GM19043 (cell line): ENCODE measurements at regions not wholly inside any gene's neighbourhood (a gene's known extent, or its start where the extent isn't known, plus 50 kb on each side); places are given as distances from the start of the nearest gene placed in this dataset.
A peak's percentile ranks its signal among the peaks of the same experiment; 100 is the strongest.
"Not testable (repeated sequence)": the region's sequence is repeated elsewhere in the genome, so short reads cannot be mapped to it uniquely, and the experiment has no call there.

Experiments used
- ATAC-seq: cut with Tn5 transposase; IDR thresholded peaks from one replicate; pipeline ENCODE4 v1.9.1; 2021; ENCODE audit warnings: low read depth; ENCODE audit not compliant: unreplicated experiment

- ATAC-seq, result no peak
These were observed 150.1 kb downstream of the CRLF2 start for GRCh38 chrX:1062351-1062750.

GRCh38 chrX:1060562-1060960, 151.9 kb downstream of the CRLF2 start:
- no peak for ATAC-seq

- no peak for ATAC-seq
These were observed 152.6 kb downstream of the CRLF2 start for GRCh38 chrX:1059576-1060561.

- not testable (repeated sequence) for ATAC-seq
These were observed 158.8 kb downstream of the CRLF2 start for GRCh38 chrX:1053600-1053999.

- no peak for ATAC-seq
These were observed 159.4 kb downstream of the CRLF2 start for GRCh38 chrX:1053072-1053471.

GRCh38 chrX:1052021-1052420, 160.4 kb downstream of the CRLF2 start:
- ATAC-seq, result no peak

GRCh38 chrX:1051421-1051820, 161.0 kb downstream of the CRLF2 start:
- ATAC-seq, result no peak

- no peak for ATAC-seq
These were observed 166.7 kb downstream of the CRLF2 start for GRCh38 chrX:1045680-1046314.

- no peak for ATAC-seq
These were observed 171.4 kb downstream of the CRLF2 start for GRCh38 chrX:1041091-1041490.

- ATAC-seq, result not testable (repeated sequence)
These were observed 176.5 kb downstream of the CRLF2 start for GRCh38 chrX:1035931-1036330.

- no peak for ATAC-seq
These were observed 177.2 kb downstream of the CRLF2 start for GRCh38 chrX:1035206-1035605.

- ATAC-seq, result no peak
These were observed 177.7 kb downstream of the CRLF2 start for GRCh38 chrX:1034717-1035116.

GRCh38 chrX:1031521-1032430, 180.7 kb downstream of the CRLF2 start:
- ATAC-seq, result no peak

- ATAC-seq, result no peak
These were observed 183.0 kb downstream of the CRLF2 start for GRCh38 chrX:1029494-1029893.

GRCh38 chrX:1027680-1028079, 184.8 kb downstream of the CRLF2 start:
- no peak for ATAC-seq

- ATAC-seq, result peak; percentile 35
These were observed 185.3 kb downstream of the CRLF2 start for GRCh38 chrX:1027133-1027532.

- ATAC-seq, result peak; percentile 57
These were observed 186.0 kb downstream of the CRLF2 start for GRCh38 chrX:1026263-1027015.

- ATAC-seq, result no peak
These were observed 187.0 kb downstream of the CRLF2 start for GRCh38 chrX:1025413-1025812.

- ATAC-seq, result no peak
These were observed 188.8 kb downstream of the CRLF2 start for GRCh38 chrX:1023676-1024075.
